HG03354 (cell line): ENCODE measurements at regions not wholly inside any gene's neighbourhood (a gene's known extent, or its start where the extent isn't known, plus 50 kb on each side); places are given as distances from the start of the nearest gene placed in this dataset.
"Not testable (repeated sequence)": the region's sequence is repeated elsewhere in the genome, so short reads cannot be mapped to it uniquely, and the experiment has no call there.

Experiments used
- ATAC-seq: cut with Tn5 transposase; IDR thresholded peaks from one replicate; pipeline ENCODE4 v1.9.1; 2021; ENCODE audit warnings: mild to moderate bottlenecking; ENCODE audit not compliant: unreplicated experiment, poor library complexity, severe bottlenecking

DNA sequence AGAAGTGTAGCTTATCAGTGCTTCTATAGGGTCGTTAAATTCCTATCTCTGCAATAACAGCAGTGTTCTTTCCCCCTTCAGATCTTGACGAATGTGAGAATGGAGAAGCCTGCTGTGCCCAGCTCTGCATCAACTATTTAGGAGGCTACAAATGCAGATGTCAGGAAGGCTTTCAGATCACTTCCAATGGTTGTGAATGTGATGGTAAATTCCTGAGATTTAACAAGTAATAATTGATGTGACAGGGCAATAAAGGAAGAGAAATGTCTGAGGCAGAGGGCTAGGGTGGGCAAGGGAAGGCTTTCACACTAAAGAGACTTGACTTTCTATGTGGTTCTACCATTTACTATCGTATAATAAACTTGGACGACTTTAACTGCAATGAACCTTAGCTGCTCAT, 711.7 kb upstream of the GOLIM4 start:
- no peak for ATAC-seq

DNA sequence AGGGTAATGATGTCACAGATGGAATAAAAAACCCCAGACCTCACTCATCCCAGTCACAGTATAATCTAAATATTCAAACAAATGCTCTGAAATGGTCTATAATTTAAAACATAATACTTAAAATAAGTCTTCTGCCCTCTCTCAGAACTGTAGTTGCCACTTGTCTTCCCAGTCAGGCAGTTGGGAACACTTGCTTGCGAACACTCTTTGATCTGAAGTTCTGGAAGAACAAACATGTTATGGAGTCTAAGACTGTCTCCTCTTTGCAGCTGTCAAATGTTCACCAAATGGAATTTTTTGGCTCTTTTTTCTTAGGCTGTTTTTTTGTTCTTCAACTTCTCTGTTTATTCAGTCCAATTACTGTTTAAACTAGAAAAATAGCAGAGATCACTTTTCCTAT, 711.1 kb upstream of the GOLIM4 start:
- no peak for ATAC-seq

DNA sequence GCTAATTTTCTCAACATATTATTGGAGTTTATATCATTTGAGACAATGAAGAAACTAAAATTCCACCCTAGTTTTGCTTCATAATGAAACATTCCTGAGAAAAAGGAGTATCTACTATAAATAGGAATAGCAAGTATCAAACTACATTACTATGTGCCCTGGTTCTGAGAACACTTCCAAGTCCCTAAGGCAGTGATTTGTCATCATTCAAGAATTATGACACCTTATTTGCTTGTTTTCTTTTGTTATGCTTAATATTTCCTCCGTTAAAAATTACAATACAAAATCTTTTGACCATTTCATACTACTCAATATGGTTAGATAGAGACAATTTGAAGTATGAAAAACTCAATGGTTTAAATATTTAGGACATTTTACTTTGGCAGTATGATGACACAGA, 707.8 kb upstream of the GOLIM4 start:
- no peak for ATAC-seq

DNA sequence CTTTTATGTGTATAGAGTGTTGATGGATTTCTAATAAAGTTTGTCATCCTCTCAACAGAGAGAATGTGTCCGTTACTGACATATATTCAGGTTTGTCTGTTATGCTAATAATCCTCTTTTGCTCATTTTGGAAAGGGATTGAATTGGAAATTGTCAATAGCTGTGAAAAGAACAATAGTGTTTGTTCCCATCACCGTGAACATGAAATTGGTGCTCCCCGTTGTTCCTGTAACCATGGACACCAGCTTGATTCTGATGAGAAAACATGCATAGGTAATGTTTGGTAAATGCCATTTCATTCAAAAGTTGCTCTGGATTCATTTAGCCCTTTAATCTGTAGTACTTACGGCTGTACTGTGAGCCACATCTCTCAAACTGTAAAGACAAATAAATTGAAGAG, 707.0 kb upstream of the GOLIM4 start:
- ATAC-seq = no peak

DNA sequence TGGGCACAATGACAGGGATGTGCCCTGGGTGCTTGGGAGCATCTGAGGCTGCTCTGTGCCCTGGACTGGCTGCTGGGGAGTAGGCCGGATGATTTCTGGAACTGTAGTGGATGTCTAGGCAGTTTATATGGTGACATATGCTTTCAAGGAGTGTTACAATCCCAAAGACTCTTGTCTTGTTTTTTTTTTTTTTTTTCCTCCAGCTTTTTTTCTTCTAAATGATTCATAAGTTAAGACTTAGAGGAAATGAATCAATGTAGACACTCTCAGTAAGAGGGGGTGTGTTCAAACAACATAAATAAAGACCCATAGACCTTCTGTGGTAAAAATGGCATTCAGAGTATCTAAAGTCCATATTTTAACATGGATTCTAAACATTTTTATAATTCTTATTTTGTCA, 706.1 kb upstream of the GOLIM4 start:
- ATAC-seq = no peak

DNA sequence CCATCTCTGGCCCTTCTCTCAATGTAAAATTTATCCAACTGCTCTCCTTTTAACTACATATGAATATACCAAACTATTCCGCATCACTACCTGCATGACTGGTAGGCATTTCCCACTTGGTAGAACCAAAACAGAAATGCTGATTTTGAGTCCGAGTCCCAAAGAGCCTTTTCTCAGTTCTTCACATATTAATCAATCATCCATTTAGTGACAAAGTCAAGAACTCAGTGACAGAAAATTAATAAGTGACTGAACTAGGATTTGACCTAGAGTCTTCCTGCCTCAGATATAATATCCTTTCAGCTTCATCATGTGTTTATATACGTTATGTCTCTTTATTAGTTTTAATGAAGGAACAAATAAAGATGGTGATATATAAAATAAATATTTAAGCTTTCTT, 700.6 kb upstream of the GOLIM4 start:
- peak; percentile 65 for ATAC-seq

DNA sequence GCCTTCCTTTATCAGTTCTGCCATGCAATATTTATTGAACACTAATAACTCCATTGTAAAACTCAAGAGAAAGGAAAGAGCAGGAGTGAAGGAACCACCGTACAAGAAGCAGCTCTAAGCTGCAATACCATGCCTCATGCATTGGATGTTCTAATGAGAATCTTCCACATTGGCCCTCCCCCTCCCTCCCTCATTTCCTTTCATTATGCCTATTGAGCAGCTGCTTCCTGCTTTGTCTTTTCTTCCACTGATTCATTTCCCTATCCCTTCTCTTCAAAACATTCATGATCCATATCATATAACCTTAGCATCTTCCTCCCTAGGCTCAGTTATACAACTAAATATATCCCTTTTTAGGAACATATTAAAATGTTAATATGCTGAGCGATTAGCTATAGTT, 698.7 kb upstream of the GOLIM4 start:
- no peak for ATAC-seq

DNA sequence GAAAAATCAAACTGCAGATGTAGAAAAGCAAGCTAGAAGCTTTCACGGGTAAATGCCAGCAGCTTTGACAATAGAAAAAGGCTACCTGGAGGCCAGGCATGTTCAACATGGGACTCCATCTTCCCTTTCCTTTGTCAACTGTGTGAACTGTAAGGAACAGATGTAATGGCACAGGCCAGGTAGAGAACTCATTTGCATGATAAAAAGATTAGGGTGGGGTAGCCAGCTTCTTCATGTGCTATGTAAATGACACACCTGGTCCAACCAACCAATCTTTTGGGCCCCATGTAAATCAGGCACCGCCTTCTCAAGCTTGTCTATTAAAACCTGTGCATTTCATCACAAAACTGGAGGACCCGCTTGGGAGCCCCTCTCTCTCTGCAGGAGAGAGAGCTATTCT, 686.5 kb upstream of the GOLIM4 start:
- ATAC-seq = no peak

DNA sequence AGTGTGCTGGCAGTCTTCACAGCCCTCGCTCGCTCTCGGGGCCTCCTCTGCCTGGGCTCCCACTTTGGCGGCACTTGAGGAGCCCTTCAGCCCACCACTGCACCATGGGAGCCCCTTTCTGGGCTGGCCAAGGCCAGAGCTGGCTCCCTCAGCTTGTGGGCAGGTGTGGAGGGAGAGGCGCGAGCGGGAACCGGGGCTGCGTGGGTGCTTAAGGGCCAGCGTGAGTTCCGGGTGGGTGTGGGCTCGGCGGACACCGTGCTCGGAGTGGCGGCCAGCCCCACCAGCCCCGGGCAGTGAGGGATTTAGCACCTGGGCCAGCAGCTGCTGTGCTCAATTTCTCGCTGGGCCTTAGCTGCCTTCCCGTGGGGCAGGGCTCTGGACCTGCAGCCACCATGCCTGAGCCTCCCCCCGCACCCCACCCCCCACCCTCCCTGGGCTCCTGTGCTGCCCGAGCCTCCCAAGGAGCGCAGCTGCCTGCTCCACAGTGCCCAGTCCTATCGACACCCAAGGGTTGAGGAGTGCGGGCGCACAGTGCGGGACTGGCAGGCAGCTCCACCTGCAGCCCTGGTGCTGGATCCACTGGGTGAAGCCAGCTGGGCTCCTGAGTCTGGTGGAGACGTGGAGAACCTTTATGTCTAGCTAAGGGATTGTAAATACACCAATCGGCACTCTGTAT, 684.4 kb upstream of the GOLIM4 start:
- ATAC-seq = not testable (repeated sequence)

DNA sequence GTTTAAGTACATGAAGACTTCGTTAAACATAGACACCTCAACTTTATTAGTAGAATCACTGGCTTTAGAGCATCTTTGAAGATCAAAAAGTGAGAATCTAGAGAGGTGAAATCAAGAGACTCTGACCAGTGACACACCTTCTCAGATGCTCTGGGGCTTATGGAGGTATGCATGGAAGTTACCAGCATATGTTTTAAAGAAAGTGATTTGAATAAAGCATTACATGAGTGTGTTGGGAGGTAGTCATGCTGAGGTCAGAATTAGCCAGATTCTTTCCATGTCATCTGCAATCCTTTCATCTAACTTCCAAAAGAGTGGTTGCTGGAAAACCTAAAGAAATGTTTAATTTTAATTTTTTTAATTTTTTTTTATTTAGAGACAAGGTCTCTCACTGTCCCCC, 658.0 kb upstream of the GOLIM4 start:
- ATAC-seq = no peak

DNA sequence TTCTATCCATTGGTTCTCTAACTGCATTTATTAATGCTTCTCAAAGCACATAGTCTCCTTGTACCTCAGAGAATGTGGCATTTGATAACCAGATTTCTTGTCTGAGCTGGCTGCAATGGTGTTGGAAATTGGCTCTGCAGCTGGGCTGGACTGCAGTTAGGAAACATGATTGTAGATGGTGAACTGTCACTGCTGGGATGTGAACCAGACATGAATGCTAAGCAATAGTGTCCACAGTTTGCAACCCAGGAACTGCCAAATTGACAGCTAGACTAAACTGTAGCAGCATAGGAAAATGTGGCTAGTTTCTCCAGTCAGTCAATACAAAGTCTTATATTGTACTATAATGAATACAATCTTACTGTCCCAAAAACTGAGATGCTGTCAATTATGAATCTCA, 656.6 kb upstream of the GOLIM4 start:
- no peak for ATAC-seq

DNA sequence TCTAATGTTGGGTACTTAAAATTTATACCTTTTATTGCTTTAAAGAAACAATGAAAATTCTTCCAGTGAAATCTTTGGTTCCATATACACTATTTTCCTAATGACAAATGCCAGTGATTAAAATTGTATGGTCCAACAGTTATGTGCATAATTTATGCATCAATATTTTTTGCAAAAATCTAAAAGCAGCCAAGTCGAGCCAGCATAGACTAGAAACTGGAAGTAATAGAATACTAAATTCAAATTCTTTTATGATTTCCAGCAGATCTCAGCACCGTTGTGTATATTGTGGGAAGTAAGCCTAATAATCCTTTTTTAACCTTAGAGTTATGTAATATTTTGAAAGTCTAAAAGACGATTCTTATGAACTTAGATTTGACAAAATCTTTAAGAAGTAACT, 652.0 kb upstream of the GOLIM4 start:
- ATAC-seq = no peak

DNA sequence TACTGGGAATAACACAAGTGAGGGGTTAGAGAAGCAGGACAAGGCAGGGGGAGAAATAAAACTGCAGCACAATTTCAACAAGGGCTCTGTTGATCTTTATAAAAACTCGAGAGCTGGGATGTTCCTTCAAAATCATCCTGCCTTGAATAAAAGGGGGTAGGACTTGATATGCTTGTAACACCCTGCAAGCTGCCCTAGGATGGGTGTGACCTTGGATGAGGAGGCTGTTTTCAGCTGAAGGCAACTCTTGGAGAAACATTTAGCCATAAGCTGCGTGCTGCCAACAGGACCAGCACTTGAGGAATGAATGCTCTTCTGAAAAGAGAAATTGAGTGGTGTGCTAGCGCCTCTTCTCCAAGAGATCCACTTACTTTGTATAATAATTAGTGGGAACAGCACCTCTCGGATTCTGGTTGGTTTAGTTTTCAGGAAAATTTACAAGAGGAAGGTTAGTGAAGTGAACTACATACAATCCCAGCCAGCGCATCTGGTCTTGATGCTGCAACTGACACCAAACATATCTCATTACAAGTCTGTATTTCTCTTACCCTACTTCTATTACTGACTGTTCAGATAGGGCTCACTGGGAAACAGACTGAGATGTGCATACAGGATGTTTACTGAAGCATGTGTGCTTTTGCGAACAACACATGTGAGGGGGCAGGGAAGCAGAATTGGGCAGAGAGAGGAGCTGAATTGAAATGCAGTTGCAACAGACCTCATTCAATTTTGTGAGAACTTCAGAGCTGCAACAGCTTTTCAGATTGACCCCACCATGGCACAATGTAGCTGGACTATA, 643.0 kb upstream of the GOLIM4 start:
- ATAC-seq = no peak

DNA sequence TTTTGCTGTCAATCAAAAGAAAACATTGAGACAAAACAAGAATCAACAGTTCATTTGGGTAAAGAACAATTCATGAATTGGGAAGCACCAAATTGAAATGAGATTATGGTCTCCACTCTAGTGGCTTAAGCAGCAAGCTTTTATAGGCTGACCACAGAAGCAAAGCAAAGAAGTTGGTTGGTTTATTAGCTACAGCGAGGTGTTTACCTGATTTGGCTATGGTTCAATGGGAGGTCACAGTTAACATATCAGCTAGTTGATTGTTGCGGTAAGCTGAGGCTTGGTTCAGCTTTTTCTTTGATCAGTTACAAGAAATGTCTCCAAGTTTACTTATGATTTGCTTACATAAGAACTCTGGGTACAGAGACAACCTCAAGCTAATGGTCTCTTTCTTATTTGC, 640.5 kb upstream of the GOLIM4 start:
- no peak for ATAC-seq

DNA sequence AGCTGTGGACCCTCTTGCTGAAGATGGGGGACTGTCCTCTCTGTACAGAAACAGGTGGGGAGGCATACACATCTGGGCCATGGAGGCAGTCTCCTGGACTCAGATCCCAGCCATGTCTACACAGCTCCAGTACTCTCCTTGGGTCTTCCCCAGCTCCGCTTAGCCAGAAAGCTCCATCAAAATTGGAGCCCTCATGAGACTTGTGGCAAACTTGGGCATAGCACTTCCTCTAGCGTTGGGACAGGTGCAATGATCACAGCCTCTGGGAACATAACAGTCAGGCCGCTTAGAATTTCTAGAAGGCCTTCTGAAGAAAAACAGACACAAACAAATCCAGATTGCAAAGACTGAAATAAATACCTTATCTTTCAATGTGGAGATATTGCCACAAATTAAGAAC, 634.3 kb upstream of the GOLIM4 start:
- ATAC-seq = no peak

DNA sequence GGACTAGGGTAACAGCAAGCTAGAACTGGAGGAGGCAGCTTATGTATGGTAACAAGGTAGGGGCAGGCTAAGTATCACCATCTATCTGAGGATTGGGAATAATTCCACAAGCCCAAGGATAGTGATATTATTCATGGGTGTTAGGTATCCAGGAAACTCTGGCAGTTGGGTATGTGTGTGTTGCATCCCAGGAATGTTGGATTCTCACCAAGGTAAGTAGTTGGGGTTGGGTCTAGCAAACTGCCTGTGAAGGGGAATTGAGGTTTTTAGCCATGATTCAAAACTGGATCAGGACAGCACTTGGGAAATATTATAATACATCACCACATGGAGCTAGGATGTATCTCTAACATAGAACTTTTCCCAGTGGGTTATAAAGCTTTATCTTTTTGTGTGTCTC, 626.4 kb upstream of the GOLIM4 start:
- ATAC-seq = no peak

DNA sequence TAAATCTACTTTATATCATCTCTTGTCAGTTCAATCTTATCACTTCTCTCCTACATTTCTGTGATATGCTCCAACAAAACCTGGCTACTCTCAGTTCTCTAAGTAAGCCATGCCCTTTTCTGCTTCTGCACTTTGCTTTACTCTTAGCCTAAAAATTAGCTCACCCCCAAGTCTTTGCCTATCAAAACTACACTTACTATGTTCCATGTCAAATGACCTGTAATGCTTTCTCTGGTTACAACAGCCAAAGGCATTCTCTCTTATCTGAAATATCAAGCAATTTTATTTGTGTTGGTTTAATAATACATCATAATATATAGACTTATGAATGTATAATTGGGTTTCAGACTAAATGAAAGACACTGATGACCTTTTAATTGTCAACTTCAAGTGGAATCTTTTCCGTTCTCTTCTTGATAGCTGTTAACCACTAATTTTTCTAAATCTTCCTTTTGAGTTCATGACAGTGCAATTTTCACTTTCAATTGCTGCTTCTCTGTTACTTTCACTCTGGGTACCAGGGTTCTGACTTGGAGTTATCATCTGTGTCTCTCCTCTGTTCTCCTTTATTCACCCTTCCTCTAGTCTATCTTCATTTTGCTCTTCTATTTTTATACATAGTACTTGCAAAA, 619.0 kb upstream of the GOLIM4 start:
- peak; percentile 97 for ATAC-seq

DNA sequence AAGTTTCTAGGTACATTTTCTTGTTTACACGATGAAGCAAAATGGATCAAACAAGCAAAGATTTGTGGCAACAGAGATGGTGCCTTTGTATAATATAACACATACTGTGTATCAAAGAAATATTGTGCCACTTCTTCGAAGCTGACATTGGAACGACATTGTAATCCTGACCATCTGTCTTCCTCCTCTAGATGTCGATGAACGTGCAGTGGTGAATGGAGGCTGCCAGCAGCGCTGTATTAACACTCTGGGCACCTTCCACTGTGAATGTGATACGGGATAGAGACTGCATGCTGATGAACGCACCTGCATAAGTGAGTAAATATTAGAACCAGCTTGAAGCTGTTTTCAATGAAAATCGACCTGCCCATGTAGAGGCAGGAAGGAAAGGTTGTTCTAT, 613.3 kb upstream of the GOLIM4 start:
- no peak for ATAC-seq

DNA sequence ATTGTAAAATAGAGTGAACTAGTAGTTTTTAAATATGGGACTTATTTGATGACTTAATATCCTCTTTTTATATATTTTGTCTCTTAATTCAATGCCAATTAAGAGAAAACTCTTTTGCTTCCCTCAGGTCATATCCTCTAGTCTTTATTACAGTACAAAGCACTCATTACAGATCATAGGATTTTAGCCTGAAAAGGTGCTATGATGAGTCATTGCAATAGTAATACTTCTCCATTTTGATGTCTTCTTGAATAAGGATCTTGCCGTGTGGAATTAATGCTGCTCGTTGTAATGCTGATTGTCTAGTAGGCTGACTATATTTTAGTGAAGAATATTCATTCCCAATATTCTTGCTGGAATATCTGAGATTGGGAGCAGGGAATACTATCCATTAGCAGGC, 612.2 kb upstream of the GOLIM4 start:
- ATAC-seq = peak; percentile 57

DNA sequence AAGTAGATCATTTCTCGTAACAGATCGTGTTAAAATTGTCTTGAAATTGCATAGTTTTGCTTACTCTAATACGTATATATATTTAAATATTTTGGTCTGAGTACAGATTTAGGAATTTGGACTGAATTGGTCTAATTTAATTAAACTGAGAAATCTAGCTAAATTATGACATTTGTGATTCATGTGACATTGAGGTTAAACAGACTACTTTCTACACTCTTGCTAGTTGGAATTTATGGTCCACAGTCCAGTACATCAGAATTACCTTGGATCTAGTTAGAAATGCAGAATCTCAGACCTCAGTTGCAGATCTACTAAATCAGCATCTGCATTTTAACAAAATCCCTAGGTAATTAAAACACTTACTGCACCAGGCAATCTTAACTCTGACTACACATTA, 609.7 kb upstream of the GOLIM4 start:
- no peak for ATAC-seq

DNA sequence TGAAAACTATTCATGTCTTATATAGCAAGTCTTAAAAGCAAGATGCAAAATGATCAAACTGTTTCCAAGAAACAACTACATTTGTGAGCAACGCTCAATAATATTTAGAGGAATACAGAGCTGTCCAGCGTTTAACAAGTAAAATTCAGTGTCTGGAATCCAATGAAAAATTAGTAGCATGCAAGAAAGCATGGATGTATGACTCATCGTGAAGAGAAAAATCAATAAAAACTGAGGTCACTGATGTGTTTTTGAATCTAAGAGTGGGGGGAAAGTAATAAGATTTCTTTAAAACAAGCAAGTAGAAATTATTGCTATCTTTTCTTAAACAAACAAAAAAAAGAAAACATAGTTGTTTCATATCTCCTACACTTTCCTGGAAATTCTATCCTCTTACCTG, 600.3 kb upstream of the GOLIM4 start:
- ATAC-seq = no peak
